B cell (primary cell): ENCODE measurements at regions not wholly inside any gene's neighbourhood (a gene's known extent, or its start where the extent isn't known, plus 50 kb on each side); places are given as distances from the start of the nearest gene placed in this dataset.

Experiments
- EZH2 ChIP-seq: IDR thresholded peaks from 2 replicates; pipeline ENCODE4 v1.6.1; 2012; ENCODE audit warnings: borderline replicate concordance, low read depth, mild to moderate bottlenecking, moderate library complexity, low read length; ENCODE audit not compliant: insufficient read depth, poor library complexity, severe bottlenecking
- TF ChIP-seq, protein P1 (sequence below): fragments of 200-600 bp; IDR thresholded peaks from one replicate; pipeline ENCODE4 v1.8.0; 2022; ENCODE audit warnings: antibody characterized with exemption, mild to moderate bottlenecking

DNA sequence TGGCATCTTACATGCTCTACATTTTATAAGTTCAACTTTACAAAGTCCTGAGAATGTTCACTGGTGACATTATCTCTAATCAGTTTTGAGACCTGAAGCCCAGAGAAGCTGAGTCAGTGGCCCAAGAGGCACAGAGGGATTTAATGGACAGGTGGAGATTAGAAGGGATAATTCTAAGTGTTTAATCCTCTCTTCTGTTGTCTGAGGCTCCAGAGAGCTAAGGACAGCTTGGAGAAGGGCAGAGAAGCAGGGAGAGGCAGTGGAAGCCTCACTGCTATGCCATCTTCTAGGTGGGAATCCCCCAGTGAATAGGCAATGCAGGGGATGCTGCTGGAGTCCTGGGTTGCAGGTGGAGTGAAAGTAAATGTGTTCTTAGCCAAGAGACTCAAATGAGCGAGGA lies 369.4 kb upstream of the SLCO3A1 start:
- TF ChIP-seq, protein P1, sequence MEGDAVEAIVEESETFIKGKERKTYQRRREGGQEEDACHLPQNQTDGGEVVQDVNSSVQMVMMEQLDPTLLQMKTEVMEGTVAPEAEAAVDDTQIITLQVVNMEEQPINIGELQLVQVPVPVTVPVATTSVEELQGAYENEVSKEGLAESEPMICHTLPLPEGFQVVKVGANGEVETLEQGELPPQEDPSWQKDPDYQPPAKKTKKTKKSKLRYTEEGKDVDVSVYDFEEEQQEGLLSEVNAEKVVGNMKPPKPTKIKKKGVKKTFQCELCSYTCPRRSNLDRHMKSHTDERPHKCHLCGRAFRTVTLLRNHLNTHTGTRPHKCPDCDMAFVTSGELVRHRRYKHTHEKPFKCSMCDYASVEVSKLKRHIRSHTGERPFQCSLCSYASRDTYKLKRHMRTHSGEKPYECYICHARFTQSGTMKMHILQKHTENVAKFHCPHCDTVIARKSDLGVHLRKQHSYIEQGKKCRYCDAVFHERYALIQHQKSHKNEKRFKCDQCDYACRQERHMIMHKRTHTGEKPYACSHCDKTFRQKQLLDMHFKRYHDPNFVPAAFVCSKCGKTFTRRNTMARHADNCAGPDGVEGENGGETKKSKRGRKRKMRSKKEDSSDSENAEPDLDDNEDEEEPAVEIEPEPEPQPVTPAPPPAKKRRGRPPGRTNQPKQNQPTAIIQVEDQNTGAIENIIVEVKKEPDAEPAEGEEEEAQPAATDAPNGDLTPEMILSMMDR: no peak
- TF ChIP-seq EZH2: no peak
